OCI-LY1 (cell line): ENCODE measurements at regions not wholly inside any gene's neighbourhood (a gene's known extent, or its start where the extent isn't known, plus 50 kb on each side); places are given as distances from the start of the nearest gene placed in this dataset.
"Not testable (repeated sequence)": the region's sequence is repeated elsewhere in the genome, so short reads cannot be mapped to it uniquely, and the experiment has no call there.

ENCODE experiments used
- H2AFZ ChIP-seq: fragments of 200-600 bp; sonication (generic), shearing (Covaris generic); 2 replicates; pipeline ENCODE4 v1.6.0; 2014; ENCODE audit warnings: antibody characterized with exemption, mild to moderate bottlenecking, low read length
- H3F3A ChIP-seq: fragments of 200-600 bp; sonication (generic), shearing (Covaris generic); 2 replicates; pipeline ENCODE4 v1.6.0; 2014; ENCODE audit warnings: mild to moderate bottlenecking, antibody characterized with exemption, low read length, moderate library complexity; ENCODE audit not compliant: insufficient read depth
- H3K27ac ChIP-seq: fragments of 200-600 bp; sonication (generic); 2 replicates; pipeline ENCODE4 v1.5.1; 2014; ENCODE audit warnings: low read length, mixed run types, mild to moderate bottlenecking, low read depth; ENCODE audit not compliant: poor library complexity, severe bottlenecking
- H3K27me3 ChIP-seq: fragments of 200-600 bp; sonication (generic); 2 replicates; pipeline ENCODE4 v1.6.0; 2014; ENCODE audit warnings: antibody characterized with exemption, mild to moderate bottlenecking, low read length, moderate library complexity; ENCODE audit not compliant: insufficient read depth
- H3K36me3 ChIP-seq: fragments of 200-600 bp; sonication (generic); 2 replicates; pipeline ENCODE4 v1.6.1; 2014; ENCODE audit warnings: mild to moderate bottlenecking, antibody characterized with exemption, low read length, moderate library complexity, mixed read lengths; ENCODE audit not compliant: insufficient read depth
- H3K4me1 ChIP-seq: fragments of 200-600 bp; sonication (generic); 2 replicates; pipeline ENCODE4 v1.5.1; 2014; ENCODE audit warnings: mild to moderate bottlenecking, low read length, moderate library complexity; ENCODE audit not compliant: insufficient read depth, severe bottlenecking
- H3K4me2 ChIP-seq: fragments of 200-600 bp; sonication (generic), shearing (Covaris generic); 2 replicates; pipeline ENCODE4 v1.6.1; 2014; ENCODE audit warnings: low read length
- H3K4me3 ChIP-seq: fragments of 200-600 bp; sonication (generic); 2 replicates; pipeline ENCODE4 v1.5.1; 2014; ENCODE audit warnings: low read length, low read depth, mild to moderate bottlenecking, mixed read lengths; ENCODE audit not compliant: poor library complexity, severe bottlenecking
- H3K79me2 ChIP-seq: fragments of 200-600 bp; shearing (Covaris generic); 2 replicates; pipeline ENCODE4 v1.6.1; 2016; ENCODE audit warnings: mixed run types, low read length, mixed read lengths; ENCODE audit not compliant: insufficient read depth
- H3K9ac ChIP-seq: fragments of 200-600 bp; sonication (generic), shearing (Covaris generic); 2 replicates; pipeline ENCODE4 v1.6.1; 2014; ENCODE audit warnings: mild to moderate bottlenecking, low read length, mixed read lengths
- H3K9me2 ChIP-seq: fragments of 200-600 bp; sonication (generic), shearing (Covaris generic); 2 replicates; pipeline ENCODE4 v1.6.1; 2014; ENCODE audit warnings: low read depth, mild to moderate bottlenecking, low read length, mixed read lengths
- H3K9me3 ChIP-seq: fragments of 200-600 bp; shearing (Covaris generic); 2 replicates; pipeline ENCODE4 v1.6.1; 2014; ENCODE audit warnings: low read length, mixed read lengths
- H4K20me1 ChIP-seq: fragments of 200-600 bp; sonication (generic), shearing (Covaris generic); 2 replicates; pipeline ENCODE4 v1.6.0; 2016; ENCODE audit warnings: mild to moderate bottlenecking, low read length; ENCODE audit not compliant: insufficient read depth
- EZH2 ChIP-seq: fragments of 200-600 bp; sonication (generic), shearing (Covaris generic); IDR thresholded peaks from 2 replicates; pipeline ENCODE4 v1.8.0; 2017; ENCODE audit warnings: borderline replicate concordance, mixed run types, mild to moderate bottlenecking, antibody characterized with exemption, low read length, moderate library complexity, mixed read lengths
- TF ChIP-seq, protein P1 (sequence below): fragments of 200-600 bp; sonication (generic), shearing (Covaris generic); IDR thresholded peaks from 2 replicates; pipeline ENCODE4 v1.5.1; 2017; ENCODE audit warnings: mild to moderate bottlenecking, antibody characterized with exemption, low read length, moderate library complexity, mixed read lengths

DNA sequence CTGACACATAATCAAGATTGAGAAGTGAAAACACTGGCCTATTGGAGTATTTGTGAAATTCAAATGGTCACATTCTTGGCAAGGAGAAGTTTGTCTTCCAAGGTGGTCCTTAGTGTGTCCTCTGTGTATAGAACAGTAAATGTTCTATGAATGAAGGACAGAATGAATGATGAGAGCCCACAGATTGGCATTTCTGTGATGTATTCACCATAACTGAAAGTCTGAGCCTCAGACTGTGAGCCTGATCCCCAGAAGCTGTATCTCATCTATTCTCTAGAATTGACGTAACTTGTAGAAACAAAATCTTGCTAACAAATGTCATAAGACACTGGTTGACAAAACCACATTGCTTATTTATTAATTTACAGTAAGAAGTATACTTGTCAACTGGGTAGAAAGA, 111.5 kb upstream of the ETV3 start:
- H3K79me2 ChIP-seq: no peaks in the 10 kb centered on the region
- no peak overlapping the region for H3K4me2 ChIP-seq
- H3K36me3 ChIP-seq: no peaks in the 10 kb centered on the region
- no peaks in the 10 kb centered on the region for H3K9me2 ChIP-seq
- H3K9ac ChIP-seq: no peak overlapping the region
- no peak for TF ChIP-seq EZH2
- TF ChIP-seq, protein P1, sequence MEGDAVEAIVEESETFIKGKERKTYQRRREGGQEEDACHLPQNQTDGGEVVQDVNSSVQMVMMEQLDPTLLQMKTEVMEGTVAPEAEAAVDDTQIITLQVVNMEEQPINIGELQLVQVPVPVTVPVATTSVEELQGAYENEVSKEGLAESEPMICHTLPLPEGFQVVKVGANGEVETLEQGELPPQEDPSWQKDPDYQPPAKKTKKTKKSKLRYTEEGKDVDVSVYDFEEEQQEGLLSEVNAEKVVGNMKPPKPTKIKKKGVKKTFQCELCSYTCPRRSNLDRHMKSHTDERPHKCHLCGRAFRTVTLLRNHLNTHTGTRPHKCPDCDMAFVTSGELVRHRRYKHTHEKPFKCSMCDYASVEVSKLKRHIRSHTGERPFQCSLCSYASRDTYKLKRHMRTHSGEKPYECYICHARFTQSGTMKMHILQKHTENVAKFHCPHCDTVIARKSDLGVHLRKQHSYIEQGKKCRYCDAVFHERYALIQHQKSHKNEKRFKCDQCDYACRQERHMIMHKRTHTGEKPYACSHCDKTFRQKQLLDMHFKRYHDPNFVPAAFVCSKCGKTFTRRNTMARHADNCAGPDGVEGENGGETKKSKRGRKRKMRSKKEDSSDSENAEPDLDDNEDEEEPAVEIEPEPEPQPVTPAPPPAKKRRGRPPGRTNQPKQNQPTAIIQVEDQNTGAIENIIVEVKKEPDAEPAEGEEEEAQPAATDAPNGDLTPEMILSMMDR: no peak
- no peaks in the 10 kb centered on the region for H3K27me3 ChIP-seq
- H2AFZ ChIP-seq: no peak overlapping the region
- H3F3A ChIP-seq: no peaks in the 10 kb centered on the region
- no peak overlapping the region for H3K27ac ChIP-seq
- no peaks in the 10 kb centered on the region for H4K20me1 ChIP-seq
- no peaks in the 10 kb centered on the region for H3K4me1 ChIP-seq
- no peak overlapping the region for H3K4me3 ChIP-seq
- H3K9me3 ChIP-seq: no peaks in the 10 kb centered on the region

DNA sequence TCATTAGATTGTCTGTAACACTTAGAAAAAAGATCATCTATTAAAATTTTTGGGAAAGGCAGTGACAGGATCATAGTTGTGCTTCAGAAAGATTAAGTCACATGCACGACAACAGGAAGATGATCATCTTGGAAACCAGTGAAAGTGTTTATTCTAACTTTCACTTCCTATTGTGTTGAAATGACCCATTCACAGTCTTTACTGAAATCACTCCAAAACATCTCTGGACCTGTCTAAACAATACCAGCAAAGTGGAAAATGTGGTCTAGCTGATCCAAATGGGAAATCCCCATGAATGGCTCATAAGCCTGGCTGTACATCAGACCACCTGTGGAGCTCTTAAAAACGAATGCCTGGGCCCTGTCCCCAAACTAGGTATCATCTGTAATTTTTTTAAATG, 111.1 kb upstream of the ETV3 start:
- no peak overlapping the region for H3K4me2 ChIP-seq
- H3K4me1 ChIP-seq: no peaks in the 10 kb centered on the region
- no peaks in the 10 kb centered on the region for H3F3A ChIP-seq
- H4K20me1 ChIP-seq: no peaks in the 10 kb centered on the region
- H3K36me3 ChIP-seq: no peaks in the 10 kb centered on the region
- H3K27ac ChIP-seq: no peak overlapping the region
- H3K79me2 ChIP-seq: no peaks in the 10 kb centered on the region
- no peaks in the 10 kb centered on the region for H3K27me3 ChIP-seq
- no peak for TF ChIP-seq EZH2
- TF ChIP-seq, protein P1: no peak
- no peak overlapping the region for H2AFZ ChIP-seq
- H3K9ac ChIP-seq: no peak overlapping the region
- H3K9me3 ChIP-seq: no peaks in the 10 kb centered on the region
- H3K9me2 ChIP-seq: no peaks in the 10 kb centered on the region
- no peak overlapping the region for H3K4me3 ChIP-seq

DNA sequence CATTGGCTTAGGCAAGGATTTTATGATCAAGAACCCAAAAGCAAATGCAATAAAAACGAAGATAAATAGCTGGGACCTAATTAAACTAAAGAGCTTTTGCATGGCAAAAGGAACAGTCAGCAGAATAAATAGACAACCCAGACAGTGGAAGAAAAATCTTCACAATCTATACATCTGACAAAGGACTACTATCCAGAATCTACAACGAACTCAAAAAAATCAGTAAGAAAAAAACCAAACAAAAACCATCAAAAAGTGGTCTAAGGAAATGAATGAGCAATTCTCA, 109.5 kb upstream of the ETV3 start:
- not testable (repeated sequence) for H3K79me2 ChIP-seq, H3K9ac ChIP-seq, H3F3A ChIP-seq, H3K4me2 ChIP-seq, H3K9me3 ChIP-seq, H3K27ac ChIP-seq, H3K36me3 ChIP-seq, H3K4me1 ChIP-seq, H4K20me1 ChIP-seq, H2AFZ ChIP-seq, H3K9me2 ChIP-seq, H3K4me3 ChIP-seq, H3K27me3 ChIP-seq

DNA sequence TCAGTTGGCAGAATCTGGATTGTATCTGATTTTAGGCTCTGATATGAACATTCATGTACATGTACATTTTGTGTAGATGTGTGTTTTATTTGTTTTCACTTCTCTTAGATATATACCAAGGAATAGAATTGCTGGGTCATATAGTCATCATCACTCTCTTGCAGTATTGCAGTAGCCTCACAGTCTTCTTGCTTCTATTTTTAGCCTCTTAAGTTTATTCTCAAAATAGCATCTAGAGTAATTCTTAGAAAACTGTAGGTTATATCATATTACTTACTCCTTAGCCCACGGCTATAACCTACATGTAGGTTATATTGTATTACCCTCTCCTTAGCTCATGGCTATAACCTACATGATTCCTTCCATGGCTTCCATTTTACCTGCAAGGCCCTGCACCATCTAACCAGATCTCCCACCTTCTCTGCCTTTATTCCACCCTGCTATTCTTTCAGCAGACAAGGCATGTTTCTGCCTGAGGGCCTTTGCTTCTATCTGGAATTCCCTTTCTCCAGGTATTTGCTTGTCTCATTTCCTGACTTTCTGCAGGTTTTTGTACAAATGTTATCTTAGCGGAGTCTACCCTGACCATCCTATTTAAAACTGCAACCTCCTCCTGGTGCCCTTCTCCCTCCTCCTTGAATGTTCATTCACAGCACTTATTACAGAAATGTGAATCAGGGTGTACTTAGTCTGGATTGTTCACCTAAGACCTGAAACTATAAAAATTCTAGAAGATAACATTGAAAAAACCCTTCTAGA, 109.0 kb upstream of the ETV3 start:
- Histone ChIP-seq H2AFZ (no peak overlapping the region), H3K9ac (no peak overlapping the region), H3K79me2 (no peaks in the 10 kb centered on the region), H3F3A (no peaks in the 10 kb centered on the region), H4K20me1 (no peaks in the 10 kb centered on the region), H3K27ac (no peak overlapping the region), H3K4me2 (no peak overlapping the region), H3K4me1 (no peaks in the 10 kb centered on the region), H3K9me2 (no peaks in the 10 kb centered on the region), H3K27me3 (no peaks in the 10 kb centered on the region), H3K36me3 (no peaks in the 10 kb centered on the region), H3K9me3 (no peaks in the 10 kb centered on the region), H3K4me3 (no peak overlapping the region)
- no peak for TF ChIP-seq EZH2
- TF ChIP-seq, protein P1: no peak
